Omental fat pad (tissue), 3 donors: ENCODE measurements at regions not wholly inside any gene's neighbourhood (a gene's known extent, or its start where the extent isn't known, plus 50 kb on each side); places are given as distances from the start of the nearest gene placed in this dataset.

Experiments
- ATAC-seq: fragments of 150-250 bp; one replicate; pipeline ENCODE4 v1.9.1; 2016; ENCODE audit warnings: mild to moderate bottlenecking, moderate library complexity; ENCODE audit not compliant: low FRiP score
- DNase-seq: peaks from one replicate; pipeline ENCODE4 v3.0.0-alpha.2; 2019; ENCODE audit warnings: low spot score
- TF ChIP-seq, protein P1 (sequence below), 3 donors: fragments of 450-650 bp; IDR thresholded peaks; one replicate each; pipeline ENCODE4 v1.5.1; 2016 to 2017; ENCODE audit warnings: antibody characterized with exemption in 3 of 3, mild to moderate bottlenecking in 3 of 3, moderate library complexity in 2 of 3

GRCh38 chr15:95262866-95263564 lies 1031.7 kb downstream of the MCTP2 start:
- ATAC-seq = no peak
- TF ChIP-seq, protein P1, sequence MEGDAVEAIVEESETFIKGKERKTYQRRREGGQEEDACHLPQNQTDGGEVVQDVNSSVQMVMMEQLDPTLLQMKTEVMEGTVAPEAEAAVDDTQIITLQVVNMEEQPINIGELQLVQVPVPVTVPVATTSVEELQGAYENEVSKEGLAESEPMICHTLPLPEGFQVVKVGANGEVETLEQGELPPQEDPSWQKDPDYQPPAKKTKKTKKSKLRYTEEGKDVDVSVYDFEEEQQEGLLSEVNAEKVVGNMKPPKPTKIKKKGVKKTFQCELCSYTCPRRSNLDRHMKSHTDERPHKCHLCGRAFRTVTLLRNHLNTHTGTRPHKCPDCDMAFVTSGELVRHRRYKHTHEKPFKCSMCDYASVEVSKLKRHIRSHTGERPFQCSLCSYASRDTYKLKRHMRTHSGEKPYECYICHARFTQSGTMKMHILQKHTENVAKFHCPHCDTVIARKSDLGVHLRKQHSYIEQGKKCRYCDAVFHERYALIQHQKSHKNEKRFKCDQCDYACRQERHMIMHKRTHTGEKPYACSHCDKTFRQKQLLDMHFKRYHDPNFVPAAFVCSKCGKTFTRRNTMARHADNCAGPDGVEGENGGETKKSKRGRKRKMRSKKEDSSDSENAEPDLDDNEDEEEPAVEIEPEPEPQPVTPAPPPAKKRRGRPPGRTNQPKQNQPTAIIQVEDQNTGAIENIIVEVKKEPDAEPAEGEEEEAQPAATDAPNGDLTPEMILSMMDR (IDR thresholded peaks at IDR 0.05) = no peak

GRCh38 chr15:95263751-95264150 lies 1032.4 kb downstream of the MCTP2 start:
- TF ChIP-seq, protein P1 (IDR thresholded peaks at IDR 0.05) = no peak
- DNase-seq = no peak
- ATAC-seq = no peak

More at GRCh38 chr15:95262866-95263564, 1031.7 kb downstream of the MCTP2 start:
- no peak for DNase-seq

- TF ChIP-seq, protein P1 (IDR thresholded peaks at IDR 0.05) = no peak
- ATAC-seq = no peak
- DNase-seq = no peak
These were observed 1034.1 kb downstream of the MCTP2 start for GRCh38 chr15:95265419-95265997.

DNA sequence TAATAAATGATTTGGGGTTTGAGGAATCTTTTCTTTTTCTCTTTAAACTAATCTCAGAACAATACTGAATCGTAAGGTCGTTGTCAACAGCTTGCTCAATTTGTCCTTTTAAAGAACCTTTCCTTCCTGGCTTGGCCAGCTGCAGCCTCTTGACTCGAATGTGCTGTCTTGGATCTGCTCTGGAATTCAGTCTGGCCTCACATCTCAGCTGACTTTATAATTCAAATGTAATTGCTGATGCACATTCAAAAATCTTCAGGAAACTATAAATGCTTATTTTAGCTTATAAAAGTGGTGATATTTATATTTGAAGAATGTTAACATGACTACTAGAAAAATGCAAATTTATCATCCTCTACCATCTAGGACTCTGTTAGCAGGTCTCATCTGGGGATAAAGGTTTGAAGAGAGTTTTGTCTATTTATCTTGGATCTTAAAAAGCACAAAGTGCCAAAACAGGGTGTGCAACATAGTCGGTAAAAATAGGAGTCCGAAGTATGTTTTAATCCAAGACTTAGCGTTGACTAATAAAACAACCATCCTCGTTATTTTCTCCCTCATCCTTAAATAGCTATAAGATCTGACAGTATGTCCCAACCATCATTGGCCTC lies 1035.2 kb downstream of the MCTP2 start:
- no peak for DNase-seq
- ATAC-seq = no peak
- TF ChIP-seq, protein P1 (IDR thresholded peaks at IDR 0.05) = no peak

GRCh38 chr15:95267481-95267880 lies 1036.1 kb downstream of the MCTP2 start:
- TF ChIP-seq, protein P1 (IDR thresholded peaks at IDR 0.05) = no peak
- ATAC-seq (no peak), DNase-seq (no peak)

DNA sequence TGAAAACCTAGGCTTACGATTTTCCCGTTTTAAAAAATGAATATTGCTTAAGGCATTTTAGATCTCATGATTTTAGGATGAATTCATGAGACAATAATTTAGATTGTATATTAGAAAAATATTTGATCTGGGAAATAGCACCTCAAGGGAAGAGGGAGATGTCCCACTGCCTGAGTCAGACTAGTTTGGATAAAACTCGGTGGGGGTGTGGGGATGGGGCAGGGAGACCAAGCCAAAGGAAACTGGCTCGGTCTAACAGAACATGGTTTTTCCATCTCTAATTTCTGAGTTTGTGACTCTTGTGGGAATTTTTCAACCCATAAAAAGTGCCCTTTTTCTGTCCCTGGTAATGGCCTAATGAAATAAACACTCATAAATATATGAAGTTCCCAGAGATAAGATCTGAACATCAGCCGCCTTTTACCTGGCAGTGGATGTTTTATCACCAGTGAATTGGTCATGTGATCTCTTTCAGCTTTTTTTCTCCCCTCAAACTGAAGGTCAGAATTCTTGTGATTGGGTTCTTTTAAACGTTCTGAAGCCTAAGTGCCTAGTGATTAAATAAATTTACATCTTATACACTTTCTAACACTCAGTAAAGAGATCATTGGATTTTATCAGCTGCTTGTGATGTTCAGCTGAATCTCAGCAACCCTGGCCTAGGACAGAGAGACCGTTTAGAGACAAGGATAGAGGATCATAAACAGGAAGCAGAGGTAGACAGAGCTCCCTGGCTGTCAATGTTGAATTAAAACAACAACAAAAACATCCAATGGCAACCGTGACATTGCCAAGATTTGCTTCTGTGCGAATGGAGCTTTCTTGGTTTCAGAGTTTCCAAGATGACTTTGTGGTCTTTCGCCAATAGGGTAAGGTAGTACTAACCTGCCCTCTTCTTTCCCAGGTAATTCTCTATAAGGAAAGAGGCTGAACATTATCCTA lies 1038.2 kb downstream of the MCTP2 start:
- TF ChIP-seq, protein P1 (IDR thresholded peaks at IDR 0.05) = no peak
- no peak for ATAC-seq
- no peak for DNase-seq
